Erythroblast (primary cell): ENCODE measurements at regions not wholly inside any gene's neighbourhood (a gene's known extent, or its start where the extent isn't known, plus 50 kb on each side); places are given as distances from the start of the nearest gene placed in this dataset.

ENCODE experiments used
- GATA1 ChIP-seq: IDR thresholded peaks from 2 replicates; pipeline ENCODE4 v1.6.1; 2011; ENCODE audit warnings: low read depth, mild to moderate bottlenecking, control low read depth, low read length, moderate library complexity
- POLR2A ChIP-seq: IDR thresholded peaks from 2 replicates; pipeline ENCODE4 v1.6.1; 2011; ENCODE audit warnings: mild to moderate bottlenecking, low read length

GRCh38 chr3:5888851-5889250 lies 701.3 kb downstream of the EDEM1 start:
- TF ChIP-seq POLR2A (no peak), GATA1 (no peak)
